Smooth muscle cell (in vitro differentiated cells): ENCODE measurements at regions not wholly inside any gene's neighbourhood (a gene's known extent, or its start where the extent isn't known, plus 50 kb on each side); places are given as distances from the start of the nearest gene placed in this dataset.

Experiments
- DNase-seq: peaks from one replicate; lab custom pipeline; 2025; ENCODE audit not compliant: unreplicated experiment; lab: John Stamatoyannopoulos, UW
- H2AFZ ChIP-seq: fragments of 200-600 bp; sonication (generic); 2 replicates; pipeline ENCODE4 v1.6.0; 2016; ENCODE audit warnings: antibody characterized with exemption, low read depth, mild to moderate bottlenecking
- H3F3A ChIP-seq: fragments of 200-600 bp; sonication (generic); 2 replicates; pipeline ENCODE4 v1.6.0; 2017; ENCODE audit warnings: antibody characterized with exemption, low read depth
- H3K27ac ChIP-seq: fragments of 200-600 bp; sonication (generic); 2 replicates; pipeline ENCODE4 v1.5.1; 2016; ENCODE audit warnings: low read depth, mild to moderate bottlenecking
- H3K27me3 ChIP-seq: fragments of 200-600 bp; sonication (generic); 2 replicates; pipeline ENCODE4 v1.6.1; 2016; ENCODE audit warnings: low read depth, mild to moderate bottlenecking
- H3K36me3 ChIP-seq: fragments of 200-600 bp; sonication (generic); 2 replicates; pipeline ENCODE4 v1.5.1; 2016; ENCODE audit warnings: low read depth
- H3K4me1 ChIP-seq: fragments of 200-600 bp; sonication (generic); 2 replicates; pipeline ENCODE4 v1.5.1; 2016; ENCODE audit warnings: low read depth
- H3K4me2 ChIP-seq: fragments of 200-600 bp; sonication (generic); 2 replicates; pipeline ENCODE4 v1.6.0; 2016; ENCODE audit warnings: mild to moderate bottlenecking
- H3K4me3 ChIP-seq: fragments of 200-600 bp; sonication (generic); 2 replicates; pipeline ENCODE4 v1.5.1; 2016; ENCODE audit warnings: mild to moderate bottlenecking
- H3K79me2 ChIP-seq: fragments of 200-600 bp; sonication (generic); 2 replicates; pipeline ENCODE4 v1.6.0; 2016; ENCODE audit warnings: low read depth, mild to moderate bottlenecking
- H3K9ac ChIP-seq: fragments of 200-600 bp; sonication (generic); 2 replicates; pipeline ENCODE4 v1.6.0; 2016; ENCODE audit warnings: low read depth
- H3K9me3 ChIP-seq: fragments of 200-600 bp; sonication (generic); replicated peaks from 2 replicates; pipeline ENCODE4 v1.5.1; 2016; ENCODE audit warnings: low read depth
- H4K20me1 ChIP-seq: fragments of 200-600 bp; sonication (generic); 2 replicates; pipeline ENCODE4 v1.6.0; 2016; ENCODE audit warnings: low read depth
- CTCF ChIP-seq: fragments of 200-600 bp; sonication (generic); IDR thresholded peaks from 2 replicates; pipeline ENCODE4 v1.5.1; 2017; ENCODE audit warnings: borderline replicate concordance, mild to moderate bottlenecking, antibody characterized with exemption; ENCODE audit not compliant: insufficient read depth, poor library complexity, severe bottlenecking
- WGBS: methylation state at CpG from one replicate; pipeline ENCODE4 v1.1.7; 2016; ENCODE audit warnings: low lambda C conversion rate; 5-methylcytosine and 5-hydroxymethylcytosine counted together

GRCh38 chr4:30972542-30972941 lies 252.4 kb downstream of the PCDH7 start:
- Histone ChIP-seq H3K9me3 (no peaks in the 10 kb centered on the region), H3K9ac (no peak overlapping the region), H4K20me1 (no peaks in the 10 kb centered on the region), H3K4me1 (peaks cover 17% of the 10 kb centered on the region), H3K27ac (no peak overlapping the region), H3K4me2 (no peak overlapping the region), H3K27me3 (no peaks in the 10 kb centered on the region), H3K79me2 (no peaks in the 10 kb centered on the region), H2AFZ (no peak overlapping the region), H3K36me3 (no peaks in the 10 kb centered on the region), H3F3A (no peaks in the 10 kb centered on the region), H3K4me3 (no peak overlapping the region)
- TF ChIP-seq CTCF: no peak
- DNase-seq: no peak
- 89% methylated on average over 3 of the region's 3 CpGs for WGBS

GRCh38 chr4:30973993-30974392 lies 253.8 kb downstream of the PCDH7 start:
- H2AFZ ChIP-seq: no peak overlapping the region
- DNase-seq: no peak
- no peak overlapping the region for H3K27ac ChIP-seq
- no peaks in the 10 kb centered on the region for H3K79me2 ChIP-seq
- TF ChIP-seq CTCF: no peak
- no peak overlapping the region for H3K4me2 ChIP-seq
- H3K9me3 ChIP-seq: no peaks in the 10 kb centered on the region
- H3K36me3 ChIP-seq: no peaks in the 10 kb centered on the region
- H3K9ac ChIP-seq: no peak overlapping the region
- H3F3A ChIP-seq: no peaks in the 10 kb centered on the region
- H3K4me3 ChIP-seq: no peak overlapping the region
- H3K4me1 ChIP-seq: peaks cover 17% of the 10 kb centered on the region
- no peaks in the 10 kb centered on the region for H4K20me1 ChIP-seq
- no peaks in the 10 kb centered on the region for H3K27me3 ChIP-seq

- Histone ChIP-seq H3K27ac (no peak overlapping the region), H3K4me1 (peaks cover 13% of the 10 kb centered on the region), H3F3A (no peaks in the 10 kb centered on the region), H3K9ac (no peak overlapping the region), H3K27me3 (no peaks in the 10 kb centered on the region), H2AFZ (no peak overlapping the region), H3K79me2 (no peaks in the 10 kb centered on the region), H3K4me3 (no peak overlapping the region), H3K4me2 (no peak overlapping the region), H3K36me3 (no peaks in the 10 kb centered on the region), H3K9me3 (no peaks in the 10 kb centered on the region), H4K20me1 (no peaks in the 10 kb centered on the region)
- 97% methylated on average over 2 of the region's 2 CpGs for whole genome bisulfite sequencing
- TF ChIP-seq CTCF: no peak
- no peak for DNase-seq
These were observed 259.2 kb downstream of the PCDH7 start for GRCh38 chr4:30979402-30979801.

- Histone ChIP-seq H3K27ac (no peak overlapping the region), H4K20me1 (no peaks in the 10 kb centered on the region), H3K79me2 (no peaks in the 10 kb centered on the region), H3K27me3 (no peaks in the 10 kb centered on the region), H3K9ac (no peak overlapping the region), H3K4me1 (no peaks in the 10 kb centered on the region), H3K4me3 (no peak overlapping the region), H3K4me2 (no peak overlapping the region), H3K9me3 (no peaks in the 10 kb centered on the region), H3K36me3 (no peaks in the 10 kb centered on the region), H2AFZ (no peak overlapping the region), H3F3A (no peaks in the 10 kb centered on the region)
- no peak for TF ChIP-seq CTCF
- DNase-seq: no peak
- 86% methylated on average over 1 of the region's 1 CpG for WGBS
These were observed 269.3 kb downstream of the PCDH7 start for GRCh38 chr4:30989508-30989907.
